Liver (tissue), 8 donors: ENCODE measurements at regions not wholly inside any gene's neighbourhood (a gene's known extent, or its start where the extent isn't known, plus 50 kb on each side); places are given as distances from the start of the nearest gene placed in this dataset.

Experiments used
- DNase-seq: peaks from one replicate; pipeline ENCODE4 v3.0.0-alpha.2; 2017; ENCODE audit warnings: low spot score
- H3K27ac ChIP-seq, 2 donors: one replicate each; pipeline ENCODE4 v1.7.0; 2013; ENCODE audit warnings: inconsistent platforms in 2 of 2, low read length in 2 of 2, control low read depth in 1 of 2, low read depth in 1 of 2, mild to moderate bottlenecking in 1 of 2
- H3K27me3 ChIP-seq, 4 donors: one replicate each; pipeline versions ENCODE4 v1.6.1 to v1.7.0; 2013; ENCODE audit warnings: low read length in 3 of 4, inconsistent platforms in 1 of 4, mild to moderate bottlenecking in 1 of 4, moderate library complexity in 1 of 4; ENCODE audit not compliant: control insufficient read depth in 4 of 4, insufficient read depth in 4 of 4
- H3K36me3 ChIP-seq, 4 donors: one replicate each; pipeline versions ENCODE4 v1.6.1 to v1.7.0; 2013; ENCODE audit warnings: low read length in 3 of 4, mild to moderate bottlenecking in 3 of 4, low read depth in 1 of 4, moderate library complexity in 1 of 4; ENCODE audit not compliant: control insufficient read depth in 4 of 4, insufficient read depth in 3 of 4
- H3K4me1 ChIP-seq, 4 donors: one replicate each; pipeline versions ENCODE4 v1.6.1 to v1.7.0; 2013; ENCODE audit warnings: low read length in 3 of 4, mild to moderate bottlenecking in 3 of 4, moderate library complexity in 1 of 4; ENCODE audit not compliant: control insufficient read depth in 4 of 4, insufficient read depth in 4 of 4
- H3K4me3 ChIP-seq, 3 donors: one replicate each; pipeline versions ENCODE4 v1.6.1 to v1.7.0; 2013; ENCODE audit warnings: low read length in 3 of 3, control low read depth in 1 of 3, low read depth in 1 of 3, mild to moderate bottlenecking in 1 of 3
- H3K9ac ChIP-seq, 2 donors: one replicate each; pipeline ENCODE4 v1.7.0; 2013; ENCODE audit warnings: low read length in 2 of 2, mild to moderate bottlenecking in 2 of 2, moderate library complexity in 2 of 2, control low read depth in 1 of 2, low read depth in 1 of 2
- H3K9me3 ChIP-seq, 4 donors: one replicate each; pipeline versions ENCODE4 v1.6.1 to v1.7.0; 2013; ENCODE audit warnings: low read length in 3 of 4; ENCODE audit not compliant: control insufficient read depth in 4 of 4
- CTCF ChIP-seq: fragments of 150-350 bp; IDR thresholded peaks from 2 replicates; pipeline ENCODE4 v1.5.1; 2017; ENCODE audit warnings: improper control_type of control experiment, low read depth, low read length; ENCODE audit not compliant: missing input control
- FOXA2 ChIP-seq: IDR thresholded peaks from 2 replicates; pipeline ENCODE4 v1.6.1; 2016; ENCODE audit warnings: antibody characterized with exemption
- HNF4A ChIP-seq, 2 donors: conservative IDR thresholded peaks; 2 replicates each; pipeline ENCODE4 v1.6.1; 2016; ENCODE audit warnings: antibody characterized with exemption in 2 of 2, mild to moderate bottlenecking in 2 of 2
- JUND ChIP-seq, 2 donors: IDR thresholded peaks; 2 replicates each; pipeline ENCODE4 v1.6.1; 2016; ENCODE audit warnings: antibody characterized with exemption in 2 of 2
- MAX ChIP-seq: IDR thresholded peaks from 2 replicates; pipeline ENCODE4 v1.6.1; 2016; ENCODE audit warnings: antibody characterized with exemption
- RAD21 ChIP-seq, 2 donors: IDR thresholded peaks; 2 replicates each; pipeline ENCODE4 v1.6.1; 2016; ENCODE audit warnings: antibody characterized with exemption in 2 of 2, mild to moderate bottlenecking in 2 of 2
- REST ChIP-seq: IDR thresholded peaks from 2 replicates; pipeline ENCODE4 v1.6.1; 2016; ENCODE audit warnings: antibody characterized with exemption, mild to moderate bottlenecking
- TAF1 ChIP-seq: conservative IDR thresholded peaks from 2 replicates; pipeline ENCODE4 v1.6.1; 2016; ENCODE audit warnings: antibody characterized with exemption, mild to moderate bottlenecking
- YY1 ChIP-seq: IDR thresholded peaks from 2 replicates; pipeline ENCODE4 v1.6.1; 2016; ENCODE audit warnings: antibody characterized with exemption, mild to moderate bottlenecking
- WGBS: extraction: QIAGEN DNeasy Blood & Tissue Kit; methylation state at CpG from one replicate; pipeline ENCODE4 v1.1.7; 2013; 5-methylcytosine and 5-hydroxymethylcytosine counted together
- TF ChIP-seq, protein P1 (sequence below): IDR thresholded peaks from 2 replicates; pipeline ENCODE4 v1.6.1; 2016; ENCODE audit warnings: antibody characterized with exemption
- TF ChIP-seq, protein P2 (sequence below): IDR thresholded peaks from 2 replicates; pipeline ENCODE4 v1.6.1; 2016; ENCODE audit warnings: antibody characterized with exemption
- donor health status: healthy.
- donor health status: healthy.
- donor health status: healthy.
- donor health status: healthy.
- donor health status: healthy.

DNA sequence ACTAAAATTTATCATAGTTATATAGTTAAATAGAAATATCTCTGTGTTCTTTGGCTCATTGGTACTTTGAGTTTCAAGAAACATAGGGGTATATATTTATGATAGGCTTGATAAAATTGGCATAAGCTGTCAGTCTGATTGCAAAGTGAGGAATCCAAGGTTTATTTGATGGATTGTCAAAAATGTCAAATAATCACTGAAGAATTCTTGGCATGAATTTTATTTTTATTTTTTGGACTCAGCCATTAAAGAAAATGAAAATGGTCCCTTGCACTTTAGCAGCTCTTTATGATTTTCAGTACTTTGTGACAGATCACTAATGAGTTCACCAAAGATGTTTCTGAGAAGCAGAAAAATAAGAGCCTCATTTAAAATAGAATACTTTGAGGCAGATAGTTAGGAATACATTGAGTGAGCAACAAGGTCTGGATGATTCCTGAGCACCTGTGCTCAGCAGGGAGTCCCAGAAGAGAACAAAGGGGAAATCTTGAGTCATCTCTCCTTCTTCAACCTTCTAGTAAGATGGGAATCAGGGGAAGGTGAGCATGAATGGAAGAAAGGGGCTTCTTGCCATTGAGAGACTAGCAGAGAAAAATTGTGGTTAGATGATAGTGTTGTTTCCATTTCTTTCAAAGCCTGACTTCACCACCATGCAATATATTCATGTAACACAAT, 85.3 kb upstream of the VEPH1 start (continued):
- no peak for TF ChIP-seq REST

DNA sequence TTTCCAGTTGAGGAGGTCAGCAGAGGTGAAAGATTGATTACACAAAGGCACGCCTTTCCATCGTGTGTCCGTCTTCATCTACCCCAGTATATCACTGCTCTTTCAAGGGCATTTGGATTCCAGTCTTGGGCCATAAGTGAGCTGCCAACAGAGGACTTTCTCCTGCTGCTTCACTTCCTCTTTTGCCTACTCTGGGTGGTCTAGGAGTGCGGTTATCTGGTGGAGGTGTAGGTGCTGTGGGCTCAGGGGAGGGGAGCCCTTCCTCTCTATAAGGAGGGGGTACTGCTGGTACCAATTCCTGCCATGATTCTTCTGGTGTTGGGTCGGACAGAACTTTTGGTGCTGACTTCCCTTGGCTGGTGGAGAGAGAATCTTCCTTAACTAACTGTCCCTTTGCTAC, 83.1 kb upstream of the VEPH1 start:
- no peak for DNase-seq
- Histone ChIP-seq H3K9ac (no peak overlapping the region), H3K27me3 (no peaks in the 10 kb centered on the region), H3K4me3 (no peak overlapping the region), H3K4me1 (no peaks in the 10 kb centered on the region), H3K9me3 (no peaks in the 10 kb centered on the region), H3K27ac (no peak overlapping the region), H3K36me3 (no peaks in the 10 kb centered on the region)
- TF ChIP-seq, protein P1, sequence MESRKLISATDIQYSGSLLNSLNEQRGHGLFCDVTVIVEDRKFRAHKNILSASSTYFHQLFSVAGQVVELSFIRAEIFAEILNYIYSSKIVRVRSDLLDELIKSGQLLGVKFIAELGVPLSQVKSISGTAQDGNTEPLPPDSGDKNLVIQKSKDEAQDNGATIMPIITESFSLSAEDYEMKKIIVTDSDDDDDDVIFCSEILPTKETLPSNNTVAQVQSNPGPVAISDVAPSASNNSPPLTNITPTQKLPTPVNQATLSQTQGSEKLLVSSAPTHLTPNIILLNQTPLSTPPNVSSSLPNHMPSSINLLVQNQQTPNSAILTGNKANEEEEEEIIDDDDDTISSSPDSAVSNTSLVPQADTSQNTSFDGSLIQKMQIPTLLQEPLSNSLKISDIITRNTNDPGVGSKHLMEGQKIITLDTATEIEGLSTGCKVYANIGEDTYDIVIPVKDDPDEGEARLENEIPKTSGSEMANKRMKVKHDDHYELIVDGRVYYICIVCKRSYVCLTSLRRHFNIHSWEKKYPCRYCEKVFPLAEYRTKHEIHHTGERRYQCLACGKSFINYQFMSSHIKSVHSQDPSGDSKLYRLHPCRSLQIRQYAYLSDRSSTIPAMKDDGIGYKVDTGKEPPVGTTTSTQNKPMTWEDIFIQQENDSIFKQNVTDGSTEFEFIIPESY = no peak
- TF ChIP-seq MAX = no peak
- WGBS = 83% methylated on average over 5 of the region's 5 CpGs

GRCh38 chr3:157585386-157585785, 82.2 kb upstream of the VEPH1 start:
- DNase-seq = no peak
- Histone ChIP-seq H3K4me3 (no peak overlapping the region), H3K36me3 (no peaks in the 10 kb centered on the region), H3K4me1 (no peaks in the 10 kb centered on the region), H3K27me3 (no peaks in the 10 kb centered on the region), H3K9ac (no peak overlapping the region), H3K9me3 (no peaks in the 10 kb centered on the region), H3K27ac (no peak overlapping the region)
- TF ChIP-seq YY1 (no peak), CTCF (no peak), REST (no peak), JUND (IDR thresholded peaks at IDR 0.05) (no peak), FOXA2 (no peak), RAD21 (IDR thresholded peaks at IDR 0.05) (no peak), HNF4A (conservative IDR thresholded peaks at IDR 0.05) (no peak), MAX (no peak), TAF1 (no peak)
- TF ChIP-seq, protein P2, sequence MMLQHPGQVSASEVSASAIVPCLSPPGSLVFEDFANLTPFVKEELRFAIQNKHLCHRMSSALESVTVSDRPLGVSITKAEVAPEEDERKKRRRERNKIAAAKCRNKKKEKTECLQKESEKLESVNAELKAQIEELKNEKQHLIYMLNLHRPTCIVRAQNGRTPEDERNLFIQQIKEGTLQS = no peak
- 77% methylated on average over 12 of the region's 12 CpGs for WGBS
